Stimulated activated CD8-positive, alpha-beta memory T cell treated with anti-CD3 and anti-CD28 coated beads, Interleukin-2, amount 100 ng/mL, for 48 hours (primary cell): ENCODE measurements at regions not wholly inside any gene's neighbourhood (a gene's known extent, or its start where the extent isn't known, plus 50 kb on each side); places are given as distances from the start of the nearest gene placed in this dataset.

Experiments used
- DNase-seq, 2 donors: peaks; one replicate each; pipeline ENCODE4 v3.0.0-alpha.2; 2020; ENCODE audit warnings: low read depth in 2 of 2

DNA sequence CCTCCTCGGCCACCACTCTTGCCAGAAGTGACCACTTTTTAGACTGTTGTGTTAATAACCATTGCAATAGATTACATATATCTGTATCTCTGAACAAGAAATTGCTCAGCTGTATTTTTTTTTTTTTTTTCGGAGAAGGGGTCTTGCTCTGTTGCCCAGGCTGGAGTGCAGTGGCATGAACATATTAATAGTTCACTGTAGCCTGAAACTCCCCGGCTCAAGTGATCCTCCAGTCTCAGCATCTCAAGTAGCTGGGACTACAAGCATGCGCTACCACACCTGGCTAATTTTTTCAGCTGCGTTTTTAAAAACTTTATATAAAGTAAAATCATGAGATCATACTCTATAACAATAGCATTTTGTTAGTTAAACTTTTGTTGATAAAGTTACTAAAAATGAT, 609.0 kb downstream of the ZNF385D start:
- no peak for DNase-seq

DNA sequence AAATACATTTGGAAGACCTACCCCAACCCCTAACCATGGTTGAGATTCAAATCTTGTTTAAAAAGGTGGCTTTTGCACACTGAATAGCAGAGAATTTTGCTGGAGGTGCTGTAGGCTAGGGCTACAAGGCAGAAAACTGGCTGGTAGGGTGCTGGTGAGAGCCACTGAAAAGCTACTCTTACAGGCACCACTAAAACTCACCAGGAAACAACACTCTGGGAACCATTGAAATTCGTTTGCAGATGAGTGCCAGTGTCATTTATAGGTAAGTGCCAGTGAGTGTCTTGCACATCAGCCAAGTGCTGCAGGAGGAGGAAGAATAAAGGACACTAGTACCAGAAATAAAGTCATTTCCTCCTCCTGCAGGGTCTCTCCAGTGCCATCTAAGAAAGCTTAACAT, 610.2 kb downstream of the ZNF385D start:
- no peak for DNase-seq

DNA sequence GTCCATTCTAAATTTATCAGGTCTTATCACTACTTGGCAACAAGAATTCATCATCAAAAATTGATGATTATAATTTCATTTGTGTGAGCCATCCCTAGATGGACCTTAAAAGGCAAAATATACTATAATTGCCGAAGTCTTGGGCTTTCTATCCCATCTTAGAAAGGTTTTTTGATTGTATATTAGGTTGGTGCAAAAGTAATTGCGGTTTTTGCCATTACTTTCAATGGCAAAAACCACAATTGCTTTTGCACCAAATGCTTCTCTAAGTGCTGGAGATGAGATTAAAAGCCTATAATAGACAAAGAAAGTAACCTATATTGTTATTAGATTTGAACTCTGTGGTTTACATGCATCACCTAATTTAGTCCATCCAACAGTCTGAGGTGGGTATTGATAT, 612.9 kb downstream of the ZNF385D start:
- no peak for DNase-seq

DNA sequence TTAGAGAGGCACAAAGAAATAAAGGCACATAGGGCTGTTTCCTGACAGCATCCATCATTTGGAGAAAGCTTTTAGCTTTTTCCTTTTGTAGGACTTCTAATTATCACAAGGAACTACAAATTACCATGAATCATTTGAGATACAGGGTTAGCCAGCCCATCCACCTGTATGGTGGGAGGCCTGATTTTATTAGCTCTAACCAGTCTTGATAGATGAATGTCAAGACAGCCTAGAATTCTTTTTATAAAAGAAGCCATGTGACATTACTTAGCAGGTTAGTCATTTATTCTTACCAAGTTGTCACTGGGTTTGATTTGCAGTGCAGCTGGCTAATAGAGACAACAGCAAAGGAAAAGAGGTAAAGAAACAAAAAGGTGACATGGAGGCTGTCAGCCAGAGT, 618.1 kb downstream of the ZNF385D start:
- DNase-seq, result no peak

DNA sequence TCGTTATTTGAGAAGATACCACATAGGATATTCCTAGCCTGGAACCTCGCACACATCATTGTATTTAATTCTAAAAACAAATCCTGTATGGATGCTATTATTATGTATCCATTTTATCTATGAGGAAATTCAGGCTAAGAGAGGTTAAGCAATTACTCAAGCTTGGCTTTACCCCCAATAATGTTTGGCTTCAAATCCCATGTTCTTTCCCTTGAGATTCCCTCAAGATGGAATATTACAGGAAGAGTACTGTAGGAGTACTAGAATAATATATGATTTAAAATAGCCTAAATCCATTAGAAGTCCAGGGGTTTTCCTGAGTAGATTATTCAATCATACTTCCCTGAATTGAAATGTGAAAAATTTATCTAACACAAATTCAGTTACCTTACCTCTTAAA, 630.2 kb downstream of the ZNF385D start:
- no peak for DNase-seq

DNA sequence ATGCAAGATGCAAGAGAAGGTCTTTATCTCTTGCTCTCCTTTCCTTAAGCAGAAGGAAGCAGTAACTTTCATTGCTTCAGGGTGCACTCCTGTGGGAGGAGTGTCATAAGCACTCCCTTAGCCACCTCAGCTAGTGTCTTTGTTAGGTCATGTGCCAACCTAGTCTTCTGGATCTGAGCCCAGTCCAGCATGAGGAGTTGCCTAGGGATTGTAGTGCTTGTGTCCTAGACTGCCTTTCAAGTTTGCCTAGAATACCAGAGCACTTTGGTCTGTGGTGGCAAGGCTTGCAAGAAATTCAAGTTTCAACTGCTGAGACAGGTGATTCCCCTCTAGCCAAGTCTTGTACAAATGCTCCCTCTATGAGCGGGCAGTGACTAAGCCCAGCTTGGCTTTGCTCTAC, 633.6 kb downstream of the ZNF385D start:
- DNase-seq, result no peak

DNA sequence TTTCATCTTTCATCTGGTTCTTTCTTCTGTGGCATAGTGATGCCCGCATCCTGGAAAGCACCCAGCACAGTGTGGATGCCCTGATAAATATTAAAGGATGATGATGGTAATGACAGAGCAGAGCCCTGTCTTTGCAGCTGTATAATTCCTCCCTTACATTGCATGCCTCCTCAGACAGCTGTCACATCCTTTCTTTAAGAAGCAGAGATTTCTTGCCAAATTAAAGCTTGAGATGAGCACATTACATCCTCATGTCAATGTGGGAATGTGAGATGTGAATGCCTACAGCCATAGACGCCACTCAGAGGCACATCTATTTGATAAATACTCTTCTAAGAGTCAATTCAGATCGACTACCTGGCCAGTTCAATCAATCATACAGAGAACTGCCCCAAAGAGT, 642.0 kb downstream of the ZNF385D start:
- DNase-seq, result no peak

DNA sequence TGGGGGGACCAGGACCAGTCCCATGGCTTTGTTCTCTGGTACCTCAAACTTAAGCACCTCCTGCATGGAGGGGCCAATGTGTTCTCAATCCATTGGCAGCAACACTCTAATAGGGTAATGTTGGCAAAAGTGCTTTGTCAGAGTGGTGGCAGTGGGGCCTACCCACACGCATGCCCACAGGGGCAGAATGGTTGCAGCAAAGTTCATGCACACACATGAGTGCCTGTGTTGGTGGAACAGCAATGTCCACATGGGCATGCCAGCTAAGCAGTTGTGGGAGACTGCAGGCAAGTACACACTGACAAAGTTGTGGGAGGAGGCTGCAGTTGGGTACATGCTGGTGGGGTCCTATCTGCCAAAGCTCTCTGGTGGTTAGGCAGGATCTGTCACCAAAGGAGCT, 645.2 kb downstream of the ZNF385D start:
- DNase-seq, result no peak

DNA sequence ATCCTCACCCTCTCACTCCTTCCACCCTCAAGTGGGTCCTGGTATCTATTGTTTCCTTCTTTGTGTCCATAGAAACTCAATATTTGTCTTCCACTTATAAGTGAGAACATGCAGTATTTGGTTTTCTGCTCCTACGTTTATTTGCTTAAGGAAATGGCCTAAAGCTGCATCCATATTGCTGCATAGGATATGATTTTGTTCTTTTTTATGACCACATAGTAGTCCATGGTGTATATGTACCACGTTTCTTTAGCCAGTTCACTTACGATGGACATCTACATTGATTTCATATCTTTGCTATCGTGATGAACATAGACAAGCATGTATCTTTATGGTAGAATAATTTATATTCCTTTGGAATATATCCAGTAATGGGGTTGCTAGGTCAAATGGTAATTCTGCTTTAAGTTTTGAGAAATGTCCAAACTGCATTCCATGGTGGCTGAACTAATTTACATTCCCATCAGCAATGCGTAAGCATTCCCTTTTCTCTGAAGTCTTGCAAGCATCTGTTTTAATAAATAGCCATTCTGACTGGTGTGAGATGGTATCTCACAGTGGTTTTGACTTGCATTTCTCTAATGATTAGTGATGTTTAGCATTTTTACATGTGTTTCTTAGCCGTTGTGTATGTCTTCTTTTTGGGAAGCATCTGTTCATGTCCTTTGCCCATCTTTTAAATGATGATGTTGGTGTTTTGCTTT, 650.2 kb downstream of the ZNF385D start:
- no peak for DNase-seq

DNA sequence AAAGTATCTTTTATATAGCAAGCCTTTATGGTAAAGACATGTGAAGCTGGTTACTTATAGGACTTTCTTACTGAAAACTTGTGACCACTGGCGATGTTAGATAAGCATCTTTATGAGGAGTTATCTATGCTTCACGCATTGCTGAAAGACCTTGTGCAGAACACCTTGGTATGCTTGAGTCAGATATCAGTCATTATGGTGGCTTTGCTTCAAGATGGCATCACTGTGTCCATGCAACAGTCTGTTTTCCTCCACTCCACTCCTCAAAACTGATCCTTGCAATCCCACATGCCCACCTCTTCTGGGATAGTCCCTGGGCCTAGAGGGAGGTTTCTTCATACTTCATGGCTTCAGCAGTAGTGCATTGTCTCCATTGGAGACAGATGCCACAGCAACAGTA, 656.3 kb downstream of the ZNF385D start:
- no peak for DNase-seq

DNA sequence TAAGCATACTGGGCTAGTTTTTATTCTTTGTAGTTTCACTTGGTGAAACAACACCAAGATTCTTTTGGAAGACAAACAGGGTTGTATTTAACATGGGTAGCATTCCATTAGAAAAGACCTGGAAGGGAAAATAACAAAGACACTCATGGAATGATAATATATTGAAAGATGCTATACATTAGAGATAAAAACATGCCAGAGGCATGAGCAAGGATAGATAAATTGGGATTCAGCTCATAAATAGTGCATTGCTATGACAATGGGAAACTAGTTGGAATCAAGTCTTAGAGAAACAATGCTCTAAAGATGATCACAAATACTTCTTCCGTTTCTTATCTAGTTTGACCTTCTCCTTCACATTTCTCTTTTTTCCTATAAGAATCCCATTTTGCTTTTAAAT, 677.4 kb downstream of the ZNF385D start:
- no peak for DNase-seq

DNA sequence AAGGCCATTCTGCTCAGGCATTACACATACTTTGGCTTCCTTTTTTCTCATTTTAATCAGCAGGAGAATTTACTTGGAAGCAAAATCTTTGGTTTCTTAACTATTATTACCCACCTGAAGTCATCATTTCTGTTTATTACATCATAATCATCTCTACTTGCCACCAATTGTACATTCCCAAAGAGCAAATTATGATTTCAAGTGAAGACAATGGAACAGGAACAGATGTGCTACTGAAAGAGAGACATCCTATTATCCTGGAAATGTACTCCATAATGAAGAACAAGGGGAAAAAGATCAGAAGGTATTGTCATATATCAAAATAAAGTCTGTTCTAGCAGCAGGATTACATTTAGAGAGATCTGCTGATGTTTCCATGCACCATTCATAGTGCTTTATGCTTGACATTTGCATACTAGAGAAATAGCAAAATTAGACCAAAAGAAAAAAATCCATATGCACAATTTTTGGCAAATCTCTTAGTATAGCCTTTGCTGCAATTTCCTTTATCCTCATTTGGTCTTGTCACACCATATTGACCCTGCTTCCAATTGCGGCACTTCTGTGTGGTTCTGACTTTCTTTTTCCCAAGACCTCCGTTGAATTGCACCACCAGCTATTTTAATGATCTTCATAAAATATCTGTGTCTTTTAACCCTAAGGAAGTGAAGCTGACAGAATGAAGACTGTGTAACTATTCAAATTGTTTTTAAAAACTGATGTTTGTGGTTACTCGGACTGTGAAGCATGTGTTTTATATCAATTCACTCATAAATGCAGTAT, 683.8 kb downstream of the ZNF385D start:
- no peak for DNase-seq

DNA sequence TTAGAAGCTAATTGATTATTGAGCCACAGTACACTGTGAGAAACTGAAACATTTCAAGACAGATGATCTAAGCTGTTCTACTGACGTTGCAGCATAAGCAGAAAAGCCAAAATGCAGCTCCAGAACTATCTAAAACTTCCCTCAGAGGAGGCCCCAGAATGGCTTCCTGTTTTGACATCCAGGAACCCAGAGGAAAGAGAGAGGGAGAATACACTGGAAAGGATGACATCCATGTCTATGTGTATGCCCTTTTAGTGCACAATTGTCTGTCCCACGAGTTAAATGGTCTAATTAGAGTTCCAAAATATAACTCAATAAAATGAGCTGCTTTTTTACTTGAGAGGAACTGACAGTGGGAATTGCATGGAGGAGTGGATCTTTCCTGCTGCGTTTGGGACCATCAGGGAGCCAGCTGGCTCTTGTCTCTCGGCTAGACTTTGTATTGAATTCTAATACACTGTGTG, 688.1 kb downstream of the ZNF385D start:
- DNase-seq, result no peak

DNA sequence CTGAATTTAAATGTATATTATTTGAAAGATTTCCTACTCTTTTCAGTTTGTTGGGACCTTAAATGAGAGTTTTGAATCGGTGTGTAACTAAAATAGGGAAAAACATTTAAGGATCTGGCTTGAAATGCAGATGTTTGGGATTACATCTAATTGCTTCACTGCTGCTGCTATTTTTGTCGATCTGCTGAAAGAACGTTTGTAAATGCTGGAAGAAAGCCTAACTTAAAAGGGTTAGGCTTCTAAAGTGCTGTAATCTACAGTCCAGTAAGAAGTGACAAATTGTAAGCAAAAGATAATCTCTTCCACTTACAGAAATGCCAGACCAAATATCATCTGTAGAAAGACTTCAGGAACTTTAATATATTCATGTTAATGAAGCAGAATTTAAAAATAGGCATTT, 691.6 kb downstream of the ZNF385D start:
- no peak for DNase-seq

DNA sequence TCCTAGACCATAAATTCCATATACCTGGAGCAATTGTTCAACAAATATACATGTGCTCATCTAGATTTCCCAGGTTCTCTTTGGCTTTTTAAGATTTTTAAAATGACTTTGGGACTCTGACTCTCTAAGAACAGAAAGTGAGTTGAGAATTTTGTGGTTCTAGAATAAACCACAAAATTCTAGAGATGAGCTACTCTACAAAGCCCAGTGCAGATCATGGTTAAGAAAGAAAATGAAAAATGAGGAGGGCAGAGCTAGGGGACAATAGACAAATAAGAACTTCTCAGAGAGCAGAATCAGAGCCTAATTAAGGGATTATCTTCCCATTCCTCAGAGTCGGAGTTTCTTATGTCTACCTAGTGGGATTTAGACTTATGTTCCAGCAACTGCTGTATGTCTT, 694.7 kb downstream of the ZNF385D start:
- no peak for DNase-seq

DNA sequence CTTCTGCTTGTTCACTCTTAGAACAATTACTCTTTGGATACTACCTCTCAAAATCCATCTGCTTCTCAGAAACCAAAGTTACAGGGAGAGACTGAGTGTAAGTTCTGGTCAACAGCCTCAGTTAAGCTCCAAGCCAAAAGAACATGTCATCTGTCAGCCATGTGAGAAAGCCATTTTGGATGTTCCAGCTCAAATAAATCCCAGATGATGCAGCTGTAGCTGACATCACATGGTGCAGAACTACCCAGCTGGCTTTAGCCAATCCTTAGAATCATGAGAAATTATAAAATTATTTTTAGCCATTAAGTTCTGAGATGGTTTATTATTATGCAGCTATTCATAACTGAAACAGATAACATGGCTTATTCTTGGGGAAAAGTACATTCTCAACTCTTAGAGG, 696.0 kb downstream of the ZNF385D start:
- DNase-seq, result no peak

DNA sequence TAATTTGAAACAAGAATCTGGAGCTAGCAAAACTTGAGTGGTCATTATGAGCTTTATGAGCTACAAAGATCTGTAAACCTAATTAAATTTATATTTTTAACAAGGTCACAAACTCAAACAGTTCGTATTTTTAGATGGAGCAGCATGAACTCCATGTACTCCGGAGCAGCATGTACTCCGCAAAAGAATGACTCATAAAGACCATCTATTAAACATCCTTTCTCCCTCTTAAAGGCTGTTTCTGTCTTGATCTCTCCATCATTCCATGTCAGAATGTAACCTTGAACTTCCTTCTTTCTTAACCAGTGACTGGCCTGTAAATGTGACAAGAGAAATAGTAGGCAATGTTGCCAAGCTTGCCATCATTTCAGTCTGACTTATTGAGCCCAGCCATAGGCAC, 696.9 kb downstream of the ZNF385D start:
- DNase-seq, result no peak

DNA sequence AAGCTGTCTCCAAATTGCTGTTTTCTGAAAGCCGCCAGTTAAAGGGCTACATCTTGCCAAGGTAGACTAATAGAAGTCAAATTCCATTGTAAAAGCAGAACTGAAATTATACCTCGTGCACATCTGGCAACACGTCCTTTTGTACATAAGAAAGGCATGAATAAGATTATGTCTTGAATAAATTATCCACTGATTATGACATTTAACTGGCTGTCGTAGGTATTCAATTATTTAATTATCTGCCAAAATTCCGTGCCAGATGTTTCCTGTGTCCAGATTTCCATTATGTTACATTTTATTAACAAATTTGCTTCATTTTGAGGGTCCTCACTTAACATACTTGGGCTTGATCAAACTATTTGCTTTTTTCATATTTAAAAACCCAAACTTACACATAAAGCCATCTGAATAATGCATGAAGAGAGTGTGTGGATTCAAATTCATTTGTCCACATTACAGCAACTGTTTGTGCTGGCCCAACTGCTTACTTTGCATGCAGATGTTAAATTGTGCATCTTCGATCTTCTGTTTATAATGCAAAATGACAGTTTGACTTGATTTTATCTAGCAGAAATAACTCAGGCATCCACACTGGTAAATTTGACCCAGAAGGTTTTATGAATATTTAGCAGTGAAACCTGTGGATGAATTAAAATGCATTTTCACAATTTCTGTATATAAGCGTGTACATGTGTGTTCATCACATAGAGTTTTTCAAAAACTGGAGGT, 701.5 kb downstream of the ZNF385D start:
- no peak for DNase-seq

DNA sequence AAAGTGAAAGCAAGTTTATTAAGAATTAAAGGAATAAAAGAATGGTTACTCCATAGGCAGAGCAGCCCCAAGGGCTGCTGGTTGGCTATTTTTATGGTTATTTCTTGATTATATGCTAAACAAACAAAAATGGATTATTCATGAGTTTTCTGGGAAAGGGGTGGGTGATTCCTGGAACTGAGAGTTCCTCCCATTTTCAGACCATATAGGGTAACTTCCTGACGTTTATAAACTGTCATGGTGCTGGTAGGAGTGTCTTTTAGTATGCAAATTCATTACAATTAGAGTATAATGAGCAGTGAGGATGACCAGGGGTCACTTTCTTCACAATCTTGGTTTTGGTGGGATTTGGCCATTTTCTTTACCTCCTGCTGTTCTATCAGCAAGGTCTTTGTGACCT, 707.9 kb downstream of the ZNF385D start:
- no peak for DNase-seq

DNA sequence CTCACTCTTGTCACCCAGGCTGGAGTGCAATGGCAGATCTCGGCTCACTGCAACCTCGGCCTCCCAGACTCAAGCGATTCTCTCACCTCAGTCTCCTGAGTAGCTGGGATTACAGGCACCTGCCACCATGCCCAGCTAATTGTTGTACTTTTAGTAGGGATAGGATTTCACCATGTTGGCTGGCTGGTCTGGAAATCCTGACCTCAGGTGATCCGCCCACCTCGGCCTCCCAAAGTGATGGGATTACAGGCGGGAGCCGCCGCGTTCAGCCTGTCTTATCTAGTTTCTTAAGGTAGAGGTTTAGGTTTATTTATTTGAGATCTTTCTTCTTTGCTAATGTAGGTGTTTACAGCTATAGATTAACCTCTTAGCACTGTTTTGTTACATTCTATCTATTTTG, 708.8 kb downstream of the ZNF385D start:
- no peak for DNase-seq

DNA sequence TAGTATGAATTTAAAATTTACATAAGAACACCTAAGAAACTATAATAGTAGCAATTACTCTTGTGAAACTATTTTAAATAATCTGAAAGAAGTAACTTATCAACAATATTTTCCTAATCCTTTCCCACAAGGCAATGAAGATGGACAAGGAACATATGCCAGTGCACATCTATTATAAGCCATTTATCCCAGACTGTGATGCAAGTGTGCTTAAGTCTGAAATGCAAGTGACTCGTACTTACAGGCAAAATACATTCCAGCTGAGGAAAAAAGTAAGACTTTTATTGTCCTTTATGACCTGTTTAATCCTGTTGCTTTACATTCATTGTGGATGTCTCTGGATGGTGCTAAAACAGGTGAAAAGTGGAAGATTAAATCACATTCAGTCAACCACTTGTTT, 709.4 kb downstream of the ZNF385D start:
- no peak for DNase-seq

DNA sequence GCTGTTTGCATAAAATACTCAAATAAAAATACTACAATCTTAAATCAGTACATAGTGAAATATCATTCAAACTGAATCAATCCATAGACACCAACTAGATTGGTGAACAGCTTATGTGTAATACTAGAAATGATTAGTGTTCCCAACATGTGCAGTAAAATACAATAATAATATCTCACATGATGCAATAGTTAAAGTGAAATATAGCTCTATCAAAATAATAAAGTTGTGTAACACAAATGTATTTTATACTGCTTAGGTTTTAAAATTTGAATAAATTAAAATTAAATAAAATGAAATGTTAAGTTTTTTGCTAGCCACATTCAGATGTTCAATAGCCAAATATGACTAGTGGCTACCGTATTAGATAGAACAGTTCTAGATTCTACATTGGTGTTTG, 714.1 kb downstream of the ZNF385D start:
- DNase-seq, result no peak

DNA sequence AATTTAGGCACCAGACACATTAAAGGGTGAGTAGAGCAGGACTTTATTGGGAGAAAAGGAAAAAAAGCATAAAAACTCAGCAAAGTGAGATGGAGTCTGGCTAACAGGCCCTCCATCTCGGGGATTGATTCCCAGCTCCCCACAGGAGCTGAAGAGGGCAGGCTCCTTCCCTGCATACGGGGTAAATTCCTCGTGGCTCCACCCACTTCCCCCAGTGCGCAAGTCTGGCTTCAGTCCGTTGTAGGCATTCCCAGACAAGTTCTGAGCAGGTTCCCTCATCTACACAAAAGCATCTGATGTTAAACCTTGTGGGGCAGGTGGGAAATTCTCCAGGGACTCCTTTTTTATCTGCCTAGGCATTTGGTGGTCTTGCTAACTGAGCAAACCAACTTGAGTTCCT, 722.6 kb downstream of the ZNF385D start:
- no peak for DNase-seq
